ENCODE measurements at regions not wholly inside any gene's neighbourhood (a gene's known extent, or its start where the extent isn't known, plus 50 kb on each side); places are given as distances from the start of the nearest gene placed in this dataset.

GRCh38 chr12:82176761-82177490, 181.3 kb downstream of the CCDC59 start (continued):
- no peak for TF ChIP-seq ZNF707 (CRISPR knock-in tag; conservative IDR thresholded peaks at IDR 0.05)
- TF ChIP-seq, protein P1, sequence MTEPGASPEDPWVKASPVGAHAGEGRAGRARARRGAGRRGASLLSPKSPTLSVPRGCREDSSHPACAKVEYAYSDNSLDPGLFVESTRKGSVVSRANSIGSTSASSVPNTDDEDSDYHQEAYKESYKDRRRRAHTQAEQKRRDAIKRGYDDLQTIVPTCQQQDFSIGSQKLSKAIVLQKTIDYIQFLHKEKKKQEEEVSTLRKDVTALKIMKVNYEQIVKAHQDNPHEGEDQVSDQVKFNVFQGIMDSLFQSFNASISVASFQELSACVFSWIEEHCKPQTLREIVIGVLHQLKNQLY (CRISPR knock-in tag; conservative IDR thresholded peaks at IDR 0.05) = no peak
- TF ChIP-seq EWSR1 (IDR thresholded peaks at IDR 0.05; ENCODE audit: borderline replicate concordance, low read depth, partially characterized antibody) = no peak
- TF ChIP-seq IRF2 (CRISPR knock-in tag; IDR thresholded peaks at IDR 0.05) = no peak
- no peak for TF ChIP-seq PHB (CRISPR knock-in tag; IDR thresholded peaks at IDR 0.05)
- TF ChIP-seq PML (IDR thresholded peaks at IDR 0.05; ENCODE audit: low read length) = no peak
- TF ChIP-seq KDM1A (IDR thresholded peaks at IDR 0.05) = no peak

GRCh38 chr12:82176026-82176425, 182.2 kb downstream of the CCDC59 start:
- intact Hi-C loops (cut with micrococcal nuclease) = no loop called here
- ChIA-PET POLR2A (no interaction called here), CTCF (ENCODE audit: low intra/inter-chr PET ratio) (no interaction called here)
- in situ Hi-C loops (cut with MboI) = no loop called here
- ATAC-seq = no peak
- Histone ChIP-seq H3K4me3 (no peak overlapping the region), H3K9me1 (ENCODE audit: control insufficient read depth, insufficient read depth, low read length) (no peaks in the 10 kb centered on the region), H3K27me3 (ENCODE audit: control insufficient read depth in 2 of 2, insufficient read depth in 2 of 2, low read length in 2 of 2) (no peaks in the 10 kb centered on the region), H3K36me3 (ENCODE audit: control insufficient read depth, insufficient read depth, low read length) (no peaks in the 10 kb centered on the region), H2AFZ (ENCODE audit: low read depth, low read length) (no peak overlapping the region), H4K20me1 (replicated peaks; ENCODE audit: control insufficient read depth, insufficient read depth, low read length) (no peaks in the 10 kb centered on the region), H3K9me3 (replicated peaks; ENCODE audit: control insufficient read depth, insufficient read depth, low read depth, low read length) (no peaks in the 10 kb centered on the region), H3K27ac (ENCODE audit: extremely low read depth, low read depth, low read length) (no peak overlapping the region), H3K4me2 (ENCODE audit: insufficient read depth, low read length) (no peak overlapping the region), H3K9ac (ENCODE audit: insufficient read depth in 1 of 2, low read depth in 2 of 2, low read length in 2 of 2) (no peak overlapping the region), H3K79me2 (ENCODE audit: control insufficient read depth, insufficient read depth, low read length) (no peaks in the 10 kb centered on the region), H3K4me1 (replicated peaks in 1 of 2; ENCODE audit: control insufficient read depth in 2 of 2, insufficient read depth in 2 of 2, low read length in 2 of 2) (no peaks in the 10 kb centered on the region)
- FAIRE-seq = no peak
- no peak for DNase-seq (ENCODE audit: extremely low read depth in 1 of 4, low spot score in 3 of 4)
- 0% methylated on average over 4 of the region's 4 CpGs for WGBS (ENCODE audit: insufficient coverage, low coverage, missing lambda C conversion rate)
- no TSS peak for BruUV-seq (replicated peaks)
- TF ChIP-seq NR2C2 (CRISPR knock-in tag; IDR thresholded peaks at IDR 0.05) = no peak
- TF ChIP-seq NR2C2 (tag; IDR thresholded peaks at IDR 0.05) = no peak
- no peak for TF ChIP-seq GATAD2B (IDR thresholded peaks at IDR 0.05; ENCODE audit: borderline replicate concordance)
- TF ChIP-seq, protein P2, sequence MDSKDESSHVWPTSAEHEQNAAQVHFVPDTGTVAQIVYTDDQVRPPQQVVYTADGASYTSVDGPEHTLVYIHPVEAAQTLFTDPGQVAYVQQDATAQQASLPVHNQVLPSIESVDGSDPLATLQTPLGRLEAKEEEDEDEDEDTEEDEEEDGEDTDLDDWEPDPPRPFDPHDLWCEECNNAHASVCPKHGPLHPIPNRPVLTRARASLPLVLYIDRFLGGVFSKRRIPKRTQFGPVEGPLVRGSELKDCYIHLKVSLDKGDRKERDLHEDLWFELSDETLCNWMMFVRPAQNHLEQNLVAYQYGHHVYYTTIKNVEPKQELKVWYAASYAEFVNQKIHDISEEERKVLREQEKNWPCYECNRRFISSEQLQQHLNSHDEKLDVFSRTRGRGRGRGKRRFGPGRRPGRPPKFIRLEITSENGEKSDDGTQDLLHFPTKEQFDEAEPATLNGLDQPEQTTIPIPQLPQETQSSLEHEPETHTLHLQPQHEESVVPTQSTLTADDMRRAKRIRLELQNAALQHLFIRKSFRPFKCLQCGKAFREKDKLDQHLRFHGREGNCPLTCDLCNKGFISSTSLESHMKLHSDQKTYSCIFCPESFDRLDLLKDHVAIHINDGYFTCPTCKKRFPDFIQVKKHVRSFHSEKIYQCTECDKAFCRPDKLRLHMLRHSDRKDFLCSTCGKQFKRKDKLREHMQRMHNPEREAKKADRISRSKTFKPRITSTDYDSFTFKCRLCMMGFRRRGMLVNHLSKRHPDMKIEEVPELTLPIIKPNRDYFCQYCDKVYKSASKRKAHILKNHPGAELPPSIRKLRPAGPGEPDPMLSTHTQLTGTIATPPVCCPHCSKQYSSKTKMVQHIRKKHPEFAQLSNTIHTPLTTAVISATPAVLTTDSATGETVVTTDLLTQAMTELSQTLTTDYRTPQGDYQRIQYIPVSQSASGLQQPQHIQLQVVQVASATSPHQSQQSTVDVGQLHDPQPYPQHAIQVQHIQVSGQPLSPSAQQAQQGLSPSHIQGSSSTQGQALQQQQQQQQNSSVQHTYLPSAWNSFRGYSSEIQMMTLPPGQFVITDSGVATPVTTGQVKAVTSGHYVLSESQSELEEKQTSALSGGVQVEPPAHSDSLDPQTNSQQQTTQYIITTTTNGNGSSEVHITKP (IDR thresholded peaks at IDR 0.05; ENCODE audit: partially characterized antibody) = no peak
- no peak for TF ChIP-seq PHF8 (IDR thresholded peaks at IDR 0.05; ENCODE audit: borderline replicate concordance, low read length)
- no peak for TF ChIP-seq ZNF280A (IDR thresholded peaks at IDR 0.05; ENCODE audit: low read depth, partially characterized antibody)
- TF ChIP-seq ZNF143 (CRISPR knock-in tag; IDR thresholded peaks at IDR 0.05) = no peak
- no peak for TF ChIP-seq NUFIP1 (IDR thresholded peaks at IDR 0.05; ENCODE audit: partially characterized antibody)
- no peak for TF ChIP-seq ZNF589 (CRISPR knock-in tag; IDR thresholded peaks at IDR 0.05; ENCODE audit: low read depth)
- no peak for TF ChIP-seq FOXA1 (IDR thresholded peaks at IDR 0.05; ENCODE audit: borderline replicate concordance)

Measured in K562 (cell line).